ENCODE measurements at regions not wholly inside any gene's neighbourhood (a gene's known extent, or its start where the extent isn't known, plus 50 kb on each side); places are given as distances from the start of the nearest gene placed in this dataset.

DNA sequence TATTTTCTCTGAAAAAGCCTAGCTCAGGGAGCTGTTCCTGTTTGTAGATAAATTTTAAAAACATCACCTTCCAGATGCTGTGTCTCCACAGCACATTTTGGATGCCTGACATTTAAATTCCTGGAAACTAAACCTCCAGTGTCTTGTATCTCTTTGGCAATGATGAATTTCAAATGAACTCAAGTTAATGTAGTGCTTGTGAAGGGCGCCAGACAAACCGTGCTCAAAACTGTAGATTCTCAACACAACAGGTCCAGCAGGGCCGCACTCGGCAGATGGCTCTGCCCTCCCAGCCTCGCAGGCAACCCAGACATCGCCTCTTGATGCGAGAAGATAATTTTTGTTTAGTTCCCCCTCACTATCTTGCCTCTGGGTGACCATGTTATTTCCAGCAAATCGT lies 432.9 kb downstream of the VRK1 start:
- Mint-ChIP-seq H3K36me3 (ENCODE audit: low read depth) (no peaks in the 10 kb centered on the region), H3K4me1 (no peaks in the 10 kb centered on the region), H3K27me3 (ENCODE audit: insufficient read depth) (peaks cover 3% of the 10 kb centered on the region), H3K27ac (no peak overlapping the region), H3K9me3 (no peaks in the 10 kb centered on the region), H3K4me3 (no peak overlapping the region)
- 93 to 94% methylated on average over 4 to 8 of the region's 8 CpGs for WGBS, 2 experiments (ENCODE audit: insufficient coverage in 1 of 2, insufficient read length in 1 of 2)
- DNase-seq: no peak
- no peak overlapping the region for H3K4me3 ChIP-seq (ENCODE audit: low read length)
- H3K27ac ChIP-seq (ENCODE audit: low read depth, low read length): no peak overlapping the region
- TF ChIP-seq, protein P1, sequence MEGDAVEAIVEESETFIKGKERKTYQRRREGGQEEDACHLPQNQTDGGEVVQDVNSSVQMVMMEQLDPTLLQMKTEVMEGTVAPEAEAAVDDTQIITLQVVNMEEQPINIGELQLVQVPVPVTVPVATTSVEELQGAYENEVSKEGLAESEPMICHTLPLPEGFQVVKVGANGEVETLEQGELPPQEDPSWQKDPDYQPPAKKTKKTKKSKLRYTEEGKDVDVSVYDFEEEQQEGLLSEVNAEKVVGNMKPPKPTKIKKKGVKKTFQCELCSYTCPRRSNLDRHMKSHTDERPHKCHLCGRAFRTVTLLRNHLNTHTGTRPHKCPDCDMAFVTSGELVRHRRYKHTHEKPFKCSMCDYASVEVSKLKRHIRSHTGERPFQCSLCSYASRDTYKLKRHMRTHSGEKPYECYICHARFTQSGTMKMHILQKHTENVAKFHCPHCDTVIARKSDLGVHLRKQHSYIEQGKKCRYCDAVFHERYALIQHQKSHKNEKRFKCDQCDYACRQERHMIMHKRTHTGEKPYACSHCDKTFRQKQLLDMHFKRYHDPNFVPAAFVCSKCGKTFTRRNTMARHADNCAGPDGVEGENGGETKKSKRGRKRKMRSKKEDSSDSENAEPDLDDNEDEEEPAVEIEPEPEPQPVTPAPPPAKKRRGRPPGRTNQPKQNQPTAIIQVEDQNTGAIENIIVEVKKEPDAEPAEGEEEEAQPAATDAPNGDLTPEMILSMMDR (conservative IDR thresholded peaks at IDR 0.05): no peak
- H3K9ac ChIP-seq (ENCODE audit: extremely low read depth, low read length, poor library complexity, severe bottlenecking): no peak overlapping the region
- H3K9me3 ChIP-seq (ENCODE audit: control insufficient read depth, low read length): no peaks in the 10 kb centered on the region
- peaks cover 6% of the 10 kb centered on the region for H3K4me1 ChIP-seq (ENCODE audit: control insufficient read depth, insufficient read depth, low read length)
- no peaks in the 10 kb centered on the region for H3K36me3 ChIP-seq (ENCODE audit: control insufficient read depth, insufficient read depth, low read length)
- no peaks in the 10 kb centered on the region for H3K27me3 ChIP-seq (ENCODE audit: control insufficient read depth, insufficient read depth, low read length, poor library complexity, severe bottlenecking)

DNA sequence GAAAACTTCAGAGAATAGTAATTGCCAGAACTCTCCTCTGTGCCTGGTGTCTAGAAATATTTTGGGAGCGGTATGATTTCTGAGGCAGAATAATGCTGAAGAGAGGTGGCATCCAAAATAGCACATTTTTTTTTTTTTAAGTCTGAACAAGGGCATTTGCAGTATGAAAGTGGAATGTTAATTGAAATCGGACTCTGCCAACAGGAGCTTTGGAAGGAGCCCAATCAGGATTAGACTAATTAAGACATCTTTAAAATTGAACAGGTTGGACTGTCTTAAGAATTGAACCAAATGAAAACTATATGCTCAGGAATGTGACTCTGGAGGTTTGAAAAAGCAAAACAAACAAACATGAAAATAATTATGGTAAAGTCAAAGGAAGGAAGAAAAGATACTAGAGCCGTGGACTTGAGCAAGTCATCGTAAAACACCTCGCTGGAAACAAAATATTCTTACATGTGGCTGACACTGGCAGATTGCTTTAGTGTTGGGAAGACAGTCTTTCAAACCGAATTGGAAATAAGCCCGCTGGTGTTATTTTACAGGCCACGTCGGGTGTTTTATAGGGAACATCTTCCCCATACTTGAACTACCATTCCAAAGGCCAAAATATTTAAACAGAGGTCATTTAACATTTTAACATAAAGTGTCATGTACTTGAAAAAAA lies 436.3 kb downstream of the VRK1 start:
- no peaks in the 10 kb centered on the region for H3K4me1 Mint-ChIP-seq
- TF ChIP-seq, protein P1 (conservative IDR thresholded peaks at IDR 0.05): no peak
- H3K27me3 Mint-ChIP-seq (ENCODE audit: insufficient read depth): no peaks in the 10 kb centered on the region
- H3K4me3 Mint-ChIP-seq: no peak overlapping the region
- no peak overlapping the region for H3K4me3 ChIP-seq (ENCODE audit: low read length)
- H3K9me3 ChIP-seq (ENCODE audit: control insufficient read depth, low read length): no peaks in the 10 kb centered on the region
- H3K27ac Mint-ChIP-seq: no peak overlapping the region
- no peak overlapping the region for H3K27ac ChIP-seq (ENCODE audit: low read depth, low read length)
- no peaks in the 10 kb centered on the region for H3K9me3 Mint-ChIP-seq
- H3K4me1 ChIP-seq (ENCODE audit: control insufficient read depth, insufficient read depth, low read length): peaks cover 6% of the 10 kb centered on the region
- DNase-seq: no peak
- peaks cover 4% of the 10 kb centered on the region for H3K27me3 ChIP-seq (ENCODE audit: control insufficient read depth, insufficient read depth, low read length, poor library complexity, severe bottlenecking)
- no peaks in the 10 kb centered on the region for H3K36me3 Mint-ChIP-seq (ENCODE audit: low read depth)
- no peaks in the 10 kb centered on the region for H3K36me3 ChIP-seq (ENCODE audit: control insufficient read depth, insufficient read depth, low read length)
- no peak overlapping the region for H3K9ac ChIP-seq (ENCODE audit: extremely low read depth, low read length, poor library complexity, severe bottlenecking)
- WGBS, 2 experiments (ENCODE audit: insufficient coverage in 1 of 2, insufficient read length in 1 of 2): 93 to 94% methylated on average over 4 to 9 of the region's 9 CpGs

DNA sequence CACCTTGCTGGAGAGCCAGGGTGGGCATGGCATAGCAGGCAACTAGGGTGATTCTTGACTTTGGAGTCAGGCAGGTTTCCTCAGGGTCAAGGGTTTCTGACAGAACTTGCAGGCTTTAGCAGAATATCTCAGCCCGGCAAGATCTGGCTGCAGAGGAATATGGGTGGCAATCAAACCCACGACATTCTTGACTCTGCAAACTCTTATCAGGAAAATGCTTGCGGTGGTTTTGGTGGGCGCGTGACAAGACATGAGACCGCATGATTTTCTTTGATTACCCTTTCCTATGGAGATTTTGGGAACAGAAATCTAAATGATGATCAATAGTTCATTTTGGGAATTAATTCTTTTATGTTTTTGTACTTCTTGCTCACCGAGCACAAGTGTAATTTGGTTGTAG lies 449.5 kb downstream of the VRK1 start:
- 90 to 98% methylated on average over 7 of the region's 7 CpGs for WGBS, 2 experiments (ENCODE audit: insufficient coverage in 1 of 2, insufficient read length in 1 of 2)
- Histone ChIP-seq H3K27me3 (ENCODE audit: control insufficient read depth, insufficient read depth, low read length, poor library complexity, severe bottlenecking) (no peaks in the 10 kb centered on the region), H3K9ac (ENCODE audit: extremely low read depth, low read length, poor library complexity, severe bottlenecking) (no peak overlapping the region)

More for the DNA sequence above, 449.5 kb downstream of the VRK1 start:
- H3K9me3 ChIP-seq (ENCODE audit: control insufficient read depth, low read length): no peaks in the 10 kb centered on the region
- Mint-ChIP-seq H3K4me1 (no peaks in the 10 kb centered on the region), H3K27me3 (ENCODE audit: insufficient read depth) (no peaks in the 10 kb centered on the region), H3K27ac (no peak overlapping the region), H3K36me3 (ENCODE audit: low read depth) (no peaks in the 10 kb centered on the region), H3K4me3 (no peak overlapping the region), H3K9me3 (no peaks in the 10 kb centered on the region)
- TF ChIP-seq, protein P1 (conservative IDR thresholded peaks at IDR 0.05): no peak
- DNase-seq: no peak
- H3K4me1 ChIP-seq (ENCODE audit: control insufficient read depth, insufficient read depth, low read length): no peaks in the 10 kb centered on the region
- no peaks in the 10 kb centered on the region for H3K36me3 ChIP-seq (ENCODE audit: control insufficient read depth, insufficient read depth, low read length)
- H3K4me3 ChIP-seq (ENCODE audit: low read length): no peak overlapping the region
- H3K27ac ChIP-seq (ENCODE audit: low read depth, low read length): no peak overlapping the region

All from endodermal cell (in vitro differentiated cells).